RWPE1 (cell line): ENCODE measurements at regions not wholly inside any gene's neighbourhood (a gene's known extent, or its start where the extent isn't known, plus 50 kb on each side); places are given as distances from the start of the nearest gene placed in this dataset.

ENCODE experiments used
- CTCF ChIA-PET: fragments of 350-600 bp; sonication (Branson Sonifier 250); formaldehyde crosslinking; extraction: SDS; loops from one replicate; lab custom pipeline; 2021; lab: Yijun Ruan, JAX
- POLR2A ChIA-PET: fragments of 400-600 bp; formaldehyde crosslinking; extraction: SDS; loops from one replicate; lab custom pipeline; 2020; ENCODE audit warnings: antibody characterized with exemption; ENCODE audit not compliant: low non-redundant PET; lab: Yijun Ruan, JAX
- DNase-seq: peaks from one replicate; pipeline ENCODE4 v3.0.0; 2012; ENCODE audit warnings: low spot score
- H3K27ac ChIP-seq: fragments of 450-650 bp; 2 replicates; pipeline ENCODE4 v1.5.1; 2017
- CTCF ChIP-seq: fragments of 450-650 bp; conservative IDR thresholded peaks from 2 replicates; pipeline ENCODE4 v1.5.1; 2017; ENCODE audit warnings: low read depth, mild to moderate bottlenecking

- ChIA-PET POLR2A (no interaction called here), CTCF (no interaction called here)
- no peak for DNase-seq
- no peak for TF ChIP-seq CTCF
- H3K27ac ChIP-seq, result no peak overlapping the region
These were observed 89.0 kb upstream of the NMU start for GRCh38 chr4:55725057-55725456.

DNA sequence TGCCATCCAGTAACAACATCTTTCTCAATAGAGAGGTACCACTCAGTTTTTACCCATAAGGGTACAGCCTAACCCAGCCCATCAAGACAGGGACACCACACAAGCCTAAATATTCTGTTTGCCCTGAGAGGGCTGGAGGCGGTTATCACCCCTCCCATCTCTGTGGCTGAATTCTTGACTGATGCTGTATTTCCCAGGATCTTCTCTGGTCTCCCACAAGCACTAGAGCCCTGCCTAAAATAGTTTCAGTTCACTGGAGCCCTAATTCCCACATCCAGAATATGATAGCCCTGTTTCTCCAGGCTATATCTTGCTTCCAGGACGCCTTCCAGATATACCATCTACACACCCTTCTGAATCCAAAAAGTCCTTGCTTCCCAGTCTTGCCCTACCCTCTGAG, 91.6 kb upstream of the NMU start:
- ChIA-PET POLR2A (no interaction called here), CTCF (no interaction called here)
- no peak overlapping the region for H3K27ac ChIP-seq
- no peak for TF ChIP-seq CTCF
- DNase-seq, result no peak

GRCh38 chr4:55729351-55730279, 90.0 kb upstream of the EXOC1L start:
- no peak overlapping the region for H3K27ac ChIP-seq
- no peak for TF ChIP-seq CTCF
- ChIA-PET POLR2A (no interaction called here), CTCF (no interaction called here)
- DNase-seq, result no peak

GRCh38 chr4:55730280-55730931, 89.2 kb upstream of the EXOC1L start:
- no peak overlapping the region for H3K27ac ChIP-seq
- no peak for DNase-seq
- POLR2A ChIA-PET, result no interaction called here
- CTCF ChIA-PET, result interaction anchor here (0.7 kb wide), 1 partner anchor 721 kb away, joined by 3 read pairs; no protein-coding TSS in a partner anchor
- TF ChIP-seq CTCF, result no peak

GRCh38 chr4:55731959-55732358, 87.6 kb upstream of the EXOC1L start:
- no peak overlapping the region for H3K27ac ChIP-seq
- ChIA-PET POLR2A (no interaction called here), CTCF (interaction anchor here (0.8 kb wide), 1 partner anchor 131 kb away, joined by 4 read pairs; no protein-coding TSS in a partner anchor)
- DNase-seq, result no peak
- TF ChIP-seq CTCF, result no peak

DNA sequence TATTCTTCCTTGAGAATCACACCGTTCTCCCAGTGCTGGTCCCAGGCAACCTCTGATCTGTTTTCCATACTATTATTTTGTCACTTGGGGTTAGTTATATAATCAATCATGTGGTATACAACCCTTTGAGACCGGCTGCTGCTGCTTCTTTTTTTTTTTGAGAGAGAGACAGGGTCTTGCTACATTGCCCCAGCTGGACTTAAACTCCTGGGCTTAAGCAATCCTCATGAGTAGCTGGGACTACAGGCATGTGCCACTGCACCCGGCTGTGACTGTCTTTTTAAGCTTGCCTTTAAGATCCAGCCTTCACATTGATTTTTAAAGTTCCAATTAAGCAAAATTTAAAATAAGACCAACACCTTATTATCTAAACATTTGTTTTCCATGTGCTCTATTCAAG, 86.7 kb upstream of the EXOC1L start:
- CTCF ChIA-PET, result interaction anchor here (1.7 kb wide), 1 partner anchor 288 kb away, joined by 8 read pairs; no protein-coding TSS in a partner anchor
- TF ChIP-seq CTCF, result no peak
- no peak for DNase-seq
- POLR2A ChIA-PET, result no interaction called here
- H3K27ac ChIP-seq, result no peak overlapping the region
